Stimulated activated effector memory CD8-positive, alpha-beta T cell treated with anti-CD3 and anti-CD28 coated beads, Interleukin-12 subunit alpha, Interleukin-12 subunit beta, amount 100 ng/mL, for 72 hours (primary cell): ENCODE measurements at regions not wholly inside any gene's neighbourhood (a gene's known extent, or its start where the extent isn't known, plus 50 kb on each side); places are given as distances from the start of the nearest gene placed in this dataset.
"Not testable (repeated sequence)": the region's sequence is repeated elsewhere in the genome, so short reads cannot be mapped to it uniquely, and the experiment has no call there.

Source experiments
- ATAC-seq: fragments of 150-1000 bp; cut with Tn5 transposase; 2 replicates; pipeline ENCODE4 v1.10.0; 2021
- DNase-seq, 2 donors: peaks; one replicate each; pipeline ENCODE4 v3.0.0; 2021 to 2022; ENCODE audit warnings: low spot score in 2 of 2
- H3K27ac Mint-ChIP-seq: one replicate; pipeline ENCODE4 v1.8.0; 2022; ENCODE audit warnings: mild to moderate bottlenecking, mixed read lengths
- H3K36me3 Mint-ChIP-seq: one replicate; pipeline ENCODE4 v1.8.0; 2022; ENCODE audit warnings: mild to moderate bottlenecking, mixed read lengths
- H3K4me1 Mint-ChIP-seq: one replicate; pipeline ENCODE4 v1.8.0; 2022; ENCODE audit warnings: mixed read lengths
- H3K4me3 Mint-ChIP-seq: one replicate; pipeline ENCODE4 v1.8.0; 2022; ENCODE audit warnings: mild to moderate bottlenecking, mixed read lengths
- H3K9me3 Mint-ChIP-seq: one replicate; pipeline ENCODE4 v1.8.0; 2022; ENCODE audit warnings: mixed read lengths

GRCh38 chr2:35116151-35116550, 1239.4 kb upstream of the CRIM1 start:
- ATAC-seq: no peak
- no peak for DNase-seq
- peaks cover 17% of the 10 kb centered on the region for H3K9me3 Mint-ChIP-seq
- H3K4me3 Mint-ChIP-seq: no peak overlapping the region
- no peaks in the 10 kb centered on the region for H3K36me3 Mint-ChIP-seq
- no peaks in the 10 kb centered on the region for H3K4me1 Mint-ChIP-seq
- no peak overlapping the region for H3K27ac Mint-ChIP-seq

GRCh38 chr2:35114765-35115164, 1240.8 kb upstream of the CRIM1 start:
- Mint-ChIP-seq H3K4me3 (no peak overlapping the region), H3K27ac (no peak overlapping the region), H3K4me1 (no peaks in the 10 kb centered on the region), H3K36me3 (no peaks in the 10 kb centered on the region), H3K9me3 (peaks cover 17% of the 10 kb centered on the region)
- ATAC-seq (no peak), DNase-seq (no peak)

- not testable (repeated sequence) for H3K36me3 Mint-ChIP-seq, H3K4me3 Mint-ChIP-seq, DNase-seq, ATAC-seq, H3K4me1 Mint-ChIP-seq, H3K9me3 Mint-ChIP-seq, H3K27ac Mint-ChIP-seq
Measured at GRCh38 chr2:35112367-35112766, 1243.2 kb upstream of the CRIM1 start.

- Mint-ChIP-seq H3K27ac (no peak overlapping the region), H3K4me3 (no peak overlapping the region), H3K9me3 (peaks cover 13% of the 10 kb centered on the region), H3K36me3 (no peaks in the 10 kb centered on the region), H3K4me1 (no peaks in the 10 kb centered on the region)
- no peak for ATAC-seq
- DNase-seq: no peak
Measured at GRCh38 chr2:35104309-35104708, 1251.3 kb upstream of the CRIM1 start.

- Mint-ChIP-seq H3K36me3 (no peaks in the 10 kb centered on the region), H3K4me1 (no peaks in the 10 kb centered on the region), H3K9me3 (peaks cover 16% of the 10 kb centered on the region), H3K27ac (no peak overlapping the region), H3K4me3 (no peak overlapping the region)
- ATAC-seq: no peak
- DNase-seq: no peak
Measured at GRCh38 chr2:35099342-35099741, 1256.2 kb upstream of the CRIM1 start.

- Mint-ChIP-seq H3K4me3 (no peak overlapping the region), H3K36me3 (no peaks in the 10 kb centered on the region), H3K9me3 (peaks cover 15% of the 10 kb centered on the region), H3K4me1 (no peaks in the 10 kb centered on the region), H3K27ac (no peak overlapping the region)
- DNase-seq (no peak), ATAC-seq (no peak)
Measured at GRCh38 chr2:35082072-35082471, 1273.5 kb upstream of the CRIM1 start.

- Mint-ChIP-seq H3K9me3 (peaks cover 14% of the 10 kb centered on the region), H3K4me1 (no peaks in the 10 kb centered on the region), H3K36me3 (no peaks in the 10 kb centered on the region), H3K4me3 (no peak overlapping the region), H3K27ac (no peak overlapping the region)
- no peak for DNase-seq
- no peak for ATAC-seq
Measured at GRCh38 chr2:35081622-35082015, 1274.0 kb upstream of the CRIM1 start.

- Mint-ChIP-seq H3K9me3 (peaks cover 9% of the 10 kb centered on the region), H3K4me1 (no peaks in the 10 kb centered on the region), H3K36me3 (no peaks in the 10 kb centered on the region), H3K4me3 (no peak overlapping the region), H3K27ac (no peak overlapping the region)
- ATAC-seq: no peak
- DNase-seq: no peak
Measured at GRCh38 chr2:35081001-35081621, 1274.5 kb upstream of the CRIM1 start.

- ATAC-seq (no peak), DNase-seq (no peak)
- H3K27ac Mint-ChIP-seq: no peak overlapping the region
- peaks cover 8% of the 10 kb centered on the region for H3K9me3 Mint-ChIP-seq
- no peaks in the 10 kb centered on the region for H3K4me1 Mint-ChIP-seq
- no peaks in the 10 kb centered on the region for H3K36me3 Mint-ChIP-seq
- no peak overlapping the region for H3K4me3 Mint-ChIP-seq
Measured at GRCh38 chr2:35080231-35080910, 1275.2 kb upstream of the CRIM1 start.

GRCh38 chr2:35067420-35067819, 1288.2 kb upstream of the CRIM1 start:
- Mint-ChIP-seq H3K4me3 (no peak overlapping the region), H3K9me3 (peaks cover 11% of the 10 kb centered on the region), H3K36me3 (no peaks in the 10 kb centered on the region), H3K4me1 (no peaks in the 10 kb centered on the region), H3K27ac (no peak overlapping the region)
- no peak for ATAC-seq
- DNase-seq: no peak

GRCh38 chr2:35063836-35064235, 1291.7 kb upstream of the CRIM1 start:
- H3K9me3 Mint-ChIP-seq: peaks cover 16% of the 10 kb centered on the region
- DNase-seq (no peak), ATAC-seq (no peak)
- no peaks in the 10 kb centered on the region for H3K36me3 Mint-ChIP-seq
- no peaks in the 10 kb centered on the region for H3K4me1 Mint-ChIP-seq
- H3K4me3 Mint-ChIP-seq: no peak overlapping the region
- H3K27ac Mint-ChIP-seq: no peak overlapping the region

- H3K4me3 Mint-ChIP-seq: no peak overlapping the region
- no peaks in the 10 kb centered on the region for H3K4me1 Mint-ChIP-seq
- peaks cover 15% of the 10 kb centered on the region for H3K9me3 Mint-ChIP-seq
- DNase-seq (no peak), ATAC-seq (no peak)
- H3K27ac Mint-ChIP-seq: no peak overlapping the region
- H3K36me3 Mint-ChIP-seq: no peaks in the 10 kb centered on the region
Measured at GRCh38 chr2:35035883-35036282, 1319.7 kb upstream of the CRIM1 start.

- peak; percentile 47 for ATAC-seq
- Mint-ChIP-seq H3K36me3 (no peaks in the 10 kb centered on the region), H3K9me3 (peaks cover 11% of the 10 kb centered on the region), H3K4me3 (no peak overlapping the region), H3K4me1 (no peaks in the 10 kb centered on the region), H3K27ac (no peak overlapping the region)
- no peak for DNase-seq
Measured at GRCh38 chr2:35033748-35034147, 1321.8 kb upstream of the CRIM1 start.

- no peak for ATAC-seq
- no peak overlapping the region for H3K4me3 Mint-ChIP-seq
- H3K36me3 Mint-ChIP-seq: no peaks in the 10 kb centered on the region
- no peak for DNase-seq
- H3K9me3 Mint-ChIP-seq: peaks cover 7% of the 10 kb centered on the region
- H3K27ac Mint-ChIP-seq: no peak overlapping the region
- no peaks in the 10 kb centered on the region for H3K4me1 Mint-ChIP-seq
Measured at GRCh38 chr2:35023545-35023944, 1332.0 kb upstream of the CRIM1 start.

- no peak overlapping the region for H3K27ac Mint-ChIP-seq
- DNase-seq (no peak), ATAC-seq (no peak)
- H3K4me3 Mint-ChIP-seq: no peak overlapping the region
- H3K36me3 Mint-ChIP-seq: no peaks in the 10 kb centered on the region
- H3K4me1 Mint-ChIP-seq: no peaks in the 10 kb centered on the region
- peaks cover 3% of the 10 kb centered on the region for H3K9me3 Mint-ChIP-seq
Measured at GRCh38 chr2:35000453-35000852, 1355.1 kb upstream of the CRIM1 start.

- no peaks in the 10 kb centered on the region for H3K4me1 Mint-ChIP-seq
- H3K36me3 Mint-ChIP-seq: no peaks in the 10 kb centered on the region
- H3K27ac Mint-ChIP-seq: no peak overlapping the region
- H3K9me3 Mint-ChIP-seq: peaks cover 2% of the 10 kb centered on the region
- ATAC-seq (no peak), DNase-seq (no peak)
- no peak overlapping the region for H3K4me3 Mint-ChIP-seq
Measured at GRCh38 chr2:34998741-34999140, 1356.8 kb upstream of the CRIM1 start.
